Mesodermal cell (in vitro differentiated cells): ENCODE measurements at regions not wholly inside any gene's neighbourhood (a gene's known extent, or its start where the extent isn't known, plus 50 kb on each side); places are given as distances from the start of the nearest gene placed in this dataset.
"Not testable (repeated sequence)": the region's sequence is repeated elsewhere in the genome, so short reads cannot be mapped to it uniquely, and the experiment has no call there.

Source experiments
- H3K27ac ChIP-seq: 2 replicates; pipeline ENCODE4 v1.7.0; 2013; ENCODE audit warnings: mild to moderate bottlenecking, low read depth, low read length, moderate library complexity; ENCODE audit not compliant: severe bottlenecking
- H3K36me3 ChIP-seq: 2 replicates; pipeline ENCODE4 v1.7.1; 2013; ENCODE audit warnings: mild to moderate bottlenecking, low read length, moderate library complexity; ENCODE audit not compliant: control insufficient read depth, insufficient read depth
- H3K4me1 ChIP-seq: one replicate; pipeline ENCODE4 v1.7.1; 2013; ENCODE audit warnings: mild to moderate bottlenecking, low read length; ENCODE audit not compliant: insufficient read depth, control insufficient read depth, poor library complexity, severe bottlenecking
- H3K4me3 ChIP-seq: 2 replicates; pipeline ENCODE4 v1.7.0; 2013; ENCODE audit warnings: low read length, control low read depth, mild to moderate bottlenecking; ENCODE audit not compliant: insufficient read depth, poor library complexity, severe bottlenecking; ENCODE audit errors: extremely low read depth
- H3K9me3 ChIP-seq: 2 replicates; pipeline ENCODE4 v1.7.1; 2013; ENCODE audit warnings: mild to moderate bottlenecking, low read length, moderate library complexity; ENCODE audit not compliant: control insufficient read depth
- WGBS, 2 experiments: methylation state at CpG; one replicate each; pipeline ENCODE4 v1.1.5; 2013; ENCODE audit warnings: missing lambda C conversion rate in 2 of 2; ENCODE audit not compliant: insufficient coverage in 2 of 2; 5-methylcytosine and 5-hydroxymethylcytosine counted together

DNA sequence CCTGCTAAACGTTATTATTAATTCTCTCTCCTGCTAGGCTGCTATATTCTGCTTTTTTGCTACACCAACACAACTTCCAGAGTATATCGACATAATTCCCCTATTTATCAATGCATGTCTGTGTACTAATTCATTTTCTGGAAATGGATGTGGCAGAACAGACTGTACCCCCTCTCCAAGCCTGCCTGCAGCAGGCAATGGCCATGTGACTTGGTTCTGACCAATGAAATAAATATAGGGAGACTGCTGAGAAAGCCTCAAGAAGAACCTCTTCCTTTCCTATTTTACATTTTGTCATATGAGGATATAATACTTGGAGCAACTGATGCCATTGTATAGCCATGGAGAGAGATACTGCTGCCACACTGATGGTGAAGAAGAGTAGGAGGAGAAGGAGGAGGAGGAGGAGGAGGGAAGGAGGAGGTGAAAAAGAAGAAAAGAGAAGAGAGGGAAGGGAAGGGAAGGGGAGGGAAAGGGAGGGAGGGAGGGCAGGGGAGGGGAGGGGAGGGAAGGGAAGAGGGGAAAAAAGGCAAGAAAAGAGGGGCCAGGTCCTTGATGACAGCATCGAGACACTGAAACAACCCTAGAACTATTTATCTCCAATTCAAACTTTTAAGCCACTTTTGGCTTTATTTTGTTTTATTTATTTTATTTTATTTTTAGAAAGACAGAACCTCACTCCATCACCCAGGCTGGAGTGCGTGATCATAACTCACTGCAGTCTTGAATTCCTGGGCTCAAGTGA lies 57.0 kb upstream of the SPP1 start:
- Histone ChIP-seq H3K27ac (no peak overlapping the region), H3K4me1 (peaks cover 5% of the 10 kb centered on the region), H3K9me3 (no peaks in the 10 kb centered on the region), H3K4me3 (no peak overlapping the region), H3K36me3 (no peaks in the 10 kb centered on the region)
- WGBS, 2 experiments = 100% methylated on average over 1 of the region's 4 CpGs; no CpG with 5 or more reads in 1 of the 2 experiments

DNA sequence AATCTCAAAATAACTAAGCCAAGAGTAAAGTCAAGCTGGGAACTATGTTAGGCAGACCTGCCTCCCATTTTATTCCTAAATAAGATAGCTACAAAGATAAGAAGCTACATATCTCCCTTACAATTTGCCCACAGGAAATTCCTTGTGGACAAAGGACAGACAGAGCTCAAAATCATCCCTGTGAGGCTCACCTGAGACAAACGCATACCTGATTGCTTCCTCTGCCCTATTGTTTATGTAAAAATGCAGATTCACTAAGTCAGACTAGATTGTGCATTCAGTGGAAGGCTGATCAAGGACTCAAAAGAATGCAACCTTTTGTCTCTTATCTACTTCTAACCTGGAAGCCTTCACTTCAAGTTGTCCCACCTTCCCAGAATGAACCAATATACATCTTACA lies 56.2 kb upstream of the SPP1 start:
- H3K36me3 ChIP-seq, H3K4me1 ChIP-seq, H3K4me3 ChIP-seq, H3K9me3 ChIP-seq, H3K27ac ChIP-seq: not testable (repeated sequence)
- 83% methylated on average over 1 of the region's 1 CpG; no CpG with 5 or more reads in 1 of the 2 experiments for WGBS, 2 experiments

DNA sequence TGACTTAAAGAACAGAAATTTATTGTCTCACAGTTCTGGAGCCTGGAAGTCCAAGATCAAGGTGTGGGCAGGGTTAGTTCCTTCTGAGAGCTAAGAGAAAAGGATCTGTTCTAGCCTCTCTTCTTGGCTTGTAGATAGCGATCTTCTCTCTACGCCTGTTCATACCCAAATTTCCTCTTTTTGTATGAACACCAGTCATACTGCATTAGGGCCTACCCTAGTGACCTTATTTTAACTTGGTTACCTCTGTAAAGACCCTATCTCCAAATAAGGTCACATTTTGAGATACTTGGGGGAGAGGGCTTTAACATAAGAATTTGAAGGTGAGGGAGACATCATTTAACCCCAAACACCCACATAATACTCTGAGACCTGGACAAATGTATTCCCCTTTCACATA lies 55.6 kb upstream of the SPP1 start:
- no peaks in the 10 kb centered on the region for H3K9me3 ChIP-seq
- no peak overlapping the region for H3K27ac ChIP-seq
- H3K36me3 ChIP-seq = no peaks in the 10 kb centered on the region
- peaks cover 5% of the 10 kb centered on the region for H3K4me1 ChIP-seq
- 83 to 88% methylated on average over 2 of the region's 2 CpGs for WGBS, 2 experiments
- H3K4me3 ChIP-seq = no peak overlapping the region

DNA sequence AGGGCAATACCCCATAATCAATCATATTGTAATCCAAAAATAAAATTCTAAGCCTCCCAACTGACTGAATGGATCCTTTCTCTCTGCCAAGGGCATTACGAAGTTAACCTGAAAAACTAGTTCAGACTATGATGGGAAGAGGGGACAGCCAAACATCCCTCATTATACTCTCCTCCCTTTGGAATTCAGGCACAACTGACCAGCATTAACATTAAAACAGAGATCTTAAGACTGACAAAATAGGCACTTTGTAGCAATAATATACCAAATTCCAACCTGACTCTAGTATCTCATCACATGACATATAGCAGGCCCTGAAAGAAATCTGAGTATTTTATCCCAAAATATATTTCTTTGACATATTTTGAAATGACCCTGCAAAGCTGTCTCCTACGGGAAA lies 55.0 kb upstream of the SPP1 start:
- peaks cover 5% of the 10 kb centered on the region for H3K4me1 ChIP-seq
- H3K36me3 ChIP-seq = no peaks in the 10 kb centered on the region
- H3K4me3 ChIP-seq = no peak overlapping the region
- no peak overlapping the region for H3K27ac ChIP-seq
- no CpG with 5 or more reads among the region's 2 CpGs for WGBS, 2 experiments
- H3K9me3 ChIP-seq = no peaks in the 10 kb centered on the region

DNA sequence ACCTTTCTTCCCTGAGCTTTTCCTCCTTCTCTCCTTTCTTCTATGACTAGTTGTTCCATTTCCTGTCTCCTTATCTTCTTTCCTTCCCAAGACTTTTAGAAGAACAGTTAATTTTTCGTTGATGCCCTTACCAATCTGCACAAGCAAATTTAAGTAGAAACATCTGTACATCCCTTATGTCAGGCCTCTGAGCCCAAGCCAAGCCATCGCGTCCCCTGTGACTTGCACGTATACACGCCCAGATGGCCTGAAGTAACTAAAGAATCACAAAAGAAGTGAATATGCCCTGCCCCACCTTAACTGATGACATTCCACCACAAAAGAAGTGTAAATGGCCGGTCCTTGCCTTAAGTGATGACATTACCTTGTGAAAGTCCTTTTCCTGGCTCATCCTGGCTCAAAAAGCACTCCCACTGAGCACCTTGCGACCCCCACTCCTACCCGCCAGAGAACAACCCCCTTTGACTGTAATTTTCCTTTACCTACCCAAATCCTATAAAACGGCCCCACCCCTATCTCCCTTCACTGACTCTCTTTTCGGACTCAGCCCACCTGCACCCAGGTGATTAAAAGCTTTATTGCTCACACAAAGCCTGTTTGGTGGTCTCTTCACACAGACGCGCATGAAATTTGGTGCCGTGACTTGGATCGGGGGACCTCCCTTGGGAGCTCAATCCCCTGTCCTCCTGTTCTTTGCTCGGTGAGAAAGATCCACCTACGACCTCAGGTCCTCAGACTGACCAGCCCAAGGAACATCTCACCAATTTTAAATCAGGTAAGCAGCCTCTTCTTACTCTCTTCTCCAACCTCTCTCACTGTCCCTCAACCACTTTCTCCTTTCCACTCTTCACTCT lies 53.7 kb upstream of the SPP1 start:
- H3K4me1 ChIP-seq, H3K4me3 ChIP-seq, H3K9me3 ChIP-seq, H3K27ac ChIP-seq, H3K36me3 ChIP-seq: not testable (repeated sequence)
- WGBS, 2 experiments = 4 to 15% methylated on average over 4 to 5 of the region's 16 CpGs

DNA sequence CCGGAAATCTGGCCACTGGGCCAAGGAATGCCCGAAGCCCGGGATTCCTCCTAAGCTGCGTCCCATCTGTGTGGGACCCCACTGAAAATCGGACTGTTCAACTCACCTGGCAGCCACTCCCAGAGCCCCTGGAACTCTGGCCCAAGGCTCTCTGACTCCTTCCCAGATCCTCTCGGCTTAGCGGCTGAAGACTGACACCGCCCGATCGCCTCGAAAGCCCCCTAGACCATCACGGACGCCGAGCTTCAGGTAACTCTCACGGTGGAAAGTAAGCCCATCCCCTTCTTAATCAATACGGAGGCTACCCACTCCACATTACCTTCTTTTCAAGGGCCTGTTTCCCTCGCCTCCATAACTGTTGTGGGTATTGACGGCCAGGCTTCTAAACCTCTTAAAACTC lies 51.4 kb upstream of the SPP1 start:
- H3K9me3 ChIP-seq, H3K36me3 ChIP-seq, H3K27ac ChIP-seq, H3K4me3 ChIP-seq, H3K4me1 ChIP-seq: not testable (repeated sequence)
- WGBS, 2 experiments = 8% methylated on average over 6 of the region's 18 CpGs; no CpG with 5 or more reads in 1 of the 2 experiments
